CD14-positive monocyte (primary cell): ENCODE measurements at regions not wholly inside any gene's neighbourhood (a gene's known extent, or its start where the extent isn't known, plus 50 kb on each side); places are given as distances from the start of the nearest gene placed in this dataset.

ENCODE experiments used
- DNase-seq, 3 donors: peaks; one replicate each; pipeline ENCODE4 v3.0.0-alpha.2; 2011 to 2022
- H2AFZ ChIP-seq: 2 replicates; pipeline ENCODE4 v1.6.0; 2012; ENCODE audit warnings: mild to moderate bottlenecking, low read depth, low read length, inconsistent platforms; ENCODE audit not compliant: insufficient read depth, poor library complexity, severe bottlenecking
- H3K27ac ChIP-seq, 2 donors: 1 replicate in 1 of 2; 2 replicates in 1 of 2; pipeline ENCODE4 v1.5.1; 2012 to 2013; ENCODE audit warnings: low read length in 2 of 2, control low read depth in 1 of 2, inconsistent platforms in 1 of 2, low read depth in 1 of 2, mild to moderate bottlenecking in 1 of 2
- H3K27me3 ChIP-seq, 2 donors: one replicate each; pipeline versions ENCODE4 v1.6.0 to v1.6.1; 2011 to 2013; ENCODE audit warnings: low read length in 2 of 2; ENCODE audit not compliant: control insufficient read depth in 2 of 2, insufficient read depth in 2 of 2
- H3K36me3 ChIP-seq, 2 donors: replicated peaks in 1 of 2; 1 replicate in 1 of 2; 2 replicates in 1 of 2; pipeline versions ENCODE4 v1.5.1 to v1.6.1; 2012 to 2013; ENCODE audit warnings: low read length in 2 of 2, control low read depth in 1 of 2, inconsistent platforms in 1 of 2, mild to moderate bottlenecking in 1 of 2; ENCODE audit not compliant: insufficient read depth in 2 of 2, control insufficient read depth in 1 of 2
- H3K4me1 ChIP-seq, 2 donors: 1 replicate in 1 of 2; 2 replicates in 1 of 2; pipeline versions ENCODE4 v1.5.1 to v1.6.1; 2012 to 2013; ENCODE audit warnings: low read length in 2 of 2, control low read depth in 1 of 2, inconsistent platforms in 1 of 2, mild to moderate bottlenecking in 1 of 2, moderate library complexity in 1 of 2; ENCODE audit not compliant: insufficient read depth in 2 of 2, control insufficient read depth in 1 of 2
- H3K4me2 ChIP-seq: replicated peaks from 2 replicates; pipeline ENCODE3; 2012; ENCODE audit warnings: low read length, moderate library complexity, mild to moderate bottlenecking; ENCODE audit not compliant: poor library complexity, severe bottlenecking; ENCODE audit errors: extremely low read depth
- H3K4me3 ChIP-seq, 3 experiments: fragments of 200-600 bp in 1 of 3; sonication (generic) in 1 of 3; replicated peaks in 1 of 3; 1 replicate in 2 of 3; 2 replicates in 1 of 3; pipeline ENCODE4 v1.5.1; 2011 to 2013; ENCODE audit warnings: low read length in 3 of 3, mild to moderate bottlenecking in 3 of 3, control low read depth in 2 of 3, low read depth in 2 of 3, inconsistent platforms in 1 of 3, moderate library complexity in 1 of 3
- H3K79me2 ChIP-seq: 2 replicates; pipeline ENCODE4 v1.6.0; 2012; ENCODE audit warnings: mild to moderate bottlenecking, control low read depth, inconsistent platforms, low read length, moderate library complexity; ENCODE audit not compliant: insufficient read depth
- H3K9ac ChIP-seq: 2 replicates; pipeline ENCODE4 v1.6.0; 2017; ENCODE audit warnings: low read length, mild to moderate bottlenecking; ENCODE audit not compliant: insufficient read depth, poor library complexity, severe bottlenecking
- H3K9me3 ChIP-seq, 2 donors: replicated peaks in 1 of 2; 1 replicate in 1 of 2; 2 replicates in 1 of 2; pipeline versions ENCODE4 v1.5.1 to v1.6.1; 2012 to 2013; ENCODE audit warnings: low read length in 2 of 2, control low read depth in 1 of 2; ENCODE audit not compliant: control insufficient read depth in 1 of 2, insufficient read depth in 1 of 2
- H4K20me1 ChIP-seq: 2 replicates; pipeline ENCODE4 v1.6.0; 2012; ENCODE audit warnings: mild to moderate bottlenecking, low read length, control low read depth, moderate library complexity; ENCODE audit not compliant: insufficient read depth
- H3K27ac Mint-ChIP-seq, 7 donors: one replicate each; pipeline ENCODE4 v1.8.0; 2020; ENCODE audit warnings: mild to moderate bottlenecking in 7 of 7, mixed read lengths in 7 of 7, moderate library complexity in 6 of 7, inconsistent platforms in 2 of 7
- H3K27me3 Mint-ChIP-seq, 3 donors: one replicate each; pipeline ENCODE4 v1.8.0; 2021 to 2022; ENCODE audit warnings: low read depth in 3 of 3, mild to moderate bottlenecking in 3 of 3, mixed read lengths in 3 of 3, moderate library complexity in 3 of 3, inconsistent platforms in 1 of 3
- H3K36me3 Mint-ChIP-seq, 2 donors: one replicate each; pipeline ENCODE4 v1.8.0; 2020; ENCODE audit warnings: mixed read lengths in 2 of 2, inconsistent platforms in 1 of 2, mild to moderate bottlenecking in 1 of 2
- H3K4me1 Mint-ChIP-seq: one replicate; pipeline ENCODE4 v1.8.0; 2020; ENCODE audit warnings: mild to moderate bottlenecking, mixed read lengths
- H3K4me3 Mint-ChIP-seq, 2 donors: one replicate each; pipeline ENCODE4 v1.8.0; 2020; ENCODE audit warnings: mild to moderate bottlenecking in 2 of 2, mixed read lengths in 2 of 2, moderate library complexity in 1 of 2
- H3K9me3 Mint-ChIP-seq, 7 donors: one replicate each; pipeline ENCODE4 v1.8.0; 2020 to 2022; ENCODE audit warnings: mixed read lengths in 7 of 7, mild to moderate bottlenecking in 6 of 7, moderate library complexity in 6 of 7, inconsistent platforms in 2 of 7
- WGBS: methylation state at CpG from one replicate; pipeline ENCODE4 v1.1.5; 2013; ENCODE audit warnings: missing lambda C conversion rate; ENCODE audit not compliant: insufficient coverage; 5-methylcytosine and 5-hydroxymethylcytosine counted together
- intact Hi-C, 2 donors: fragments of 100-400 bp; cut with micrococcal nuclease; formaldehyde crosslinking; loops; one replicate each; pipeline versions ENCODE4 v1.15.0 to v1.15.1; 2023
- TF ChIP-seq, protein P1 (sequence below): fragments of 200-600 bp; IDR thresholded peaks from one replicate; pipeline ENCODE4 v1.8.0; 2022; ENCODE audit warnings: antibody characterized with exemption, mild to moderate bottlenecking

DNA sequence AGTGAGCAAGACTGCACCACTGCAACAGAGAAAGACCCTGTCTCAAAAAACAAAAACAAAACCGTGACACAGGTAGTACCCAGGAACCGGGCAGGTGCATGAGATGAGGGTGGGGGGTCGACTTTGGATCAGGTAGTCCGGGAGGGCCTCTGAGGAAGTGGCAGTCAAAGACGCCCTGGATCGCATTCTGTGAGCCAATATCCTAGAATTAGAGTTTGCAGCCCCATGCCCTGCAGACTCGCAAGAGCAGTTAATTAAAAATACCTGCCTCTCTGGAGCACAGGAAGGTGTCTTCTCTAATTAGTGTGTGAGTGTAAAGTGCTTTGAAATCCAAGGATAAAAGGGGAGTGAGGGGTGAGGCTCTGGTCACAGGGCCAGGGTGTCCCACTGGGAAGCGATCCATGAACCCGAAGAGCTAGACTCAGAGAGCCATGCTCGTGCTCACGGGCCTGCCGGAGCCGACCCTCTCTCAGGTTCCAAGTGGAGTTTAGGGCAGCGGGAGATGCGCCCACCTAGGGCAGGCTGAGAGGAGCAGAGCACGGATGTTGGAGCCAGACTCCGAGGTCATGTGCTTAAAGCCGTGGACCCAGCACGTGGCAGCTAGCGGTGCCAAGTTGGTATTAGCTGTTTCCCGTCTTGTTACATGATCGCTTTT lies 74.7 kb upstream of the PTPN1 start:
- H3K4me3 ChIP-seq = no peak overlapping the region
- intact Hi-C loops = no loop called here
- no peak for DNase-seq
- Mint-ChIP-seq H3K4me3 (no peak overlapping the region), H3K36me3 (no peaks in the 10 kb centered on the region), H3K9me3 (peaks cover 0 to 2% (median 0%) of the 10 kb centered on the region in 7 donors), H3K27me3 (peaks cover 0 to 4% (median 2%) of the 10 kb centered on the region in 3 donors), H3K4me1 (peaks cover 29% of the 10 kb centered on the region), H3K27ac (peak overlapping the region in 1 of 7 donors; percentile 58)
- no peaks in the 10 kb centered on the region for H3K9me3 ChIP-seq
- TF ChIP-seq, protein P1, sequence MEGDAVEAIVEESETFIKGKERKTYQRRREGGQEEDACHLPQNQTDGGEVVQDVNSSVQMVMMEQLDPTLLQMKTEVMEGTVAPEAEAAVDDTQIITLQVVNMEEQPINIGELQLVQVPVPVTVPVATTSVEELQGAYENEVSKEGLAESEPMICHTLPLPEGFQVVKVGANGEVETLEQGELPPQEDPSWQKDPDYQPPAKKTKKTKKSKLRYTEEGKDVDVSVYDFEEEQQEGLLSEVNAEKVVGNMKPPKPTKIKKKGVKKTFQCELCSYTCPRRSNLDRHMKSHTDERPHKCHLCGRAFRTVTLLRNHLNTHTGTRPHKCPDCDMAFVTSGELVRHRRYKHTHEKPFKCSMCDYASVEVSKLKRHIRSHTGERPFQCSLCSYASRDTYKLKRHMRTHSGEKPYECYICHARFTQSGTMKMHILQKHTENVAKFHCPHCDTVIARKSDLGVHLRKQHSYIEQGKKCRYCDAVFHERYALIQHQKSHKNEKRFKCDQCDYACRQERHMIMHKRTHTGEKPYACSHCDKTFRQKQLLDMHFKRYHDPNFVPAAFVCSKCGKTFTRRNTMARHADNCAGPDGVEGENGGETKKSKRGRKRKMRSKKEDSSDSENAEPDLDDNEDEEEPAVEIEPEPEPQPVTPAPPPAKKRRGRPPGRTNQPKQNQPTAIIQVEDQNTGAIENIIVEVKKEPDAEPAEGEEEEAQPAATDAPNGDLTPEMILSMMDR = no peak
- no peaks in the 10 kb centered on the region for H4K20me1 ChIP-seq
- H3K9ac ChIP-seq = no peak overlapping the region
- no peaks in the 10 kb centered on the region for H3K27me3 ChIP-seq
- H3K36me3 ChIP-seq = no peaks in the 10 kb centered on the region
- no peaks in the 10 kb centered on the region for H3K79me2 ChIP-seq
- peaks cover 24 to 30% of the 10 kb centered on the region in 2 donors for H3K4me1 ChIP-seq
- no peak overlapping the region for H3K4me2 ChIP-seq
- no peak overlapping the region for H2AFZ ChIP-seq
- 99% methylated on average over 19 of the region's 22 CpGs for WGBS
- no peak overlapping the region for H3K27ac ChIP-seq

DNA sequence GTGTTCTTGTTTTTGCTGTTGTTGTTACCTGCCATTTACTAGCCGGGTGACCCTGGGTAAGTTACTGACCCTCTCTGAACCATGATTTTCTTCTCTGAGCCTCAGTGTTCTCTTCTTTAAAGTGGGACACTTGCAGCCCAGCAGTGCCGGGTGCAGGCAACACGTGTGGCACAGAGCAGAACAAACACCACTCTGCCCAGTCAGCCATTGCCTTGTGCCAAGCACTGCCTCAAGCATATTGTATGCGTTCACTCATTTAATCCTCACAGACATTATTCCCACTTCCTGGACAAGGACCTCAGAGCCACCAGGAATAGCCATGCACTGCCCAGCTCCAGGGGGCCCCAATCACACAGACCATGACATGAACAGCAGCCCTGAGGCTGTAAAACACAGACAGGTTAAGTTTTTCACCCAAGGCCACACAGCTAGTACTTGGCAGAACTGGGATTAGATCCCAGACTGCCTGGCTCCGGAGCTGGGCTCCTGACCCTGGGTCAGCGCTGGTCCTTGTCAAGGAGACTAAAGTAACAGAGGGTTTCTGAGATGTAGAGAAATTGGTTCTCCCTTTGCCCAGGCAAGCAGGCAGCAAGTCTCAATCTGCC lies 74.0 kb upstream of the PTPN1 start:
- DNase-seq = no peak
- H2AFZ ChIP-seq = no peak overlapping the region
- no peak overlapping the region for H3K9ac ChIP-seq
- H3K9me3 ChIP-seq = no peaks in the 10 kb centered on the region
- H3K4me2 ChIP-seq = no peak overlapping the region
- no peaks in the 10 kb centered on the region for H3K36me3 ChIP-seq
- Mint-ChIP-seq H3K4me3 (no peak overlapping the region), H3K9me3 (peaks cover 0 to 2% (median 0%) of the 10 kb centered on the region in 7 donors), H3K27ac (peak overlapping the region in 3 of 7 donors; percentile 18 to 58 (median 55)), H3K27me3 (peaks cover 0 to 2% (median 2%) of the 10 kb centered on the region in 3 donors), H3K4me1 (peaks cover 35% of the 10 kb centered on the region), H3K36me3 (no peaks in the 10 kb centered on the region)
- H3K4me3 ChIP-seq = no peak overlapping the region
- no peaks in the 10 kb centered on the region for H4K20me1 ChIP-seq
- H3K27ac ChIP-seq = no peak overlapping the region
- peaks cover 30 to 36% of the 10 kb centered on the region in 2 donors for H3K4me1 ChIP-seq
- H3K27me3 ChIP-seq = no peaks in the 10 kb centered on the region
- TF ChIP-seq, protein P1 = no peak
- H3K79me2 ChIP-seq = no peaks in the 10 kb centered on the region
- intact Hi-C loops = no loop called here
- WGBS = 95% methylated on average over 6 of the region's 6 CpGs
